ENCODE measurements at regions not wholly inside any gene's neighbourhood (a gene's known extent, or its start where the extent isn't known, plus 50 kb on each side); places are given as distances from the start of the nearest gene placed in this dataset.

GRCh38 chr3:6112546-6112945, 748.4 kb upstream of the GRM7 start:
- WGBS, 2 donors, result 39 to 41% methylated on average over 3 of the region's 3 CpGs
- DNase-seq (ENCODE audit: low spot score in 2 of 2), result no peak
- no peak for TF ChIP-seq CTCF (IDR thresholded peaks at IDR 0.05)
- TF ChIP-seq POLR2A (IDR thresholded peaks at IDR 0.05), result no peak
- no peak for TF ChIP-seq EP300 (IDR thresholded peaks at IDR 0.05)
- Histone ChIP-seq H3K27ac (no peak overlapping the region), H3K9me3 (no peaks in the 10 kb centered on the region), H3K27me3 (no peaks in the 10 kb centered on the region), H3K36me3 (no peaks in the 10 kb centered on the region), H3K4me1 (no peaks in the 10 kb centered on the region), H3K4me3 (no peak overlapping the region)

GRCh38 chr3:6113338-6113737, 747.6 kb upstream of the GRM7 start:
- WGBS, 2 donors, result 26 to 31% methylated on average over 2 of the region's 2 CpGs
- Histone ChIP-seq H3K36me3 (no peaks in the 10 kb centered on the region), H3K4me1 (no peaks in the 10 kb centered on the region), H3K9me3 (no peaks in the 10 kb centered on the region), H3K27me3 (no peaks in the 10 kb centered on the region), H3K27ac (no peak overlapping the region), H3K4me3 (no peak overlapping the region)
- no peak for DNase-seq (ENCODE audit: low spot score in 2 of 2)
- TF ChIP-seq EP300 (IDR thresholded peaks at IDR 0.05) (no peak), POLR2A (IDR thresholded peaks at IDR 0.05) (no peak), CTCF (IDR thresholded peaks at IDR 0.05) (no peak)

- WGBS, 2 donors, result 65 to 73% methylated on average over 3 of the region's 3 CpGs
- DNase-seq (ENCODE audit: low spot score in 2 of 2), result no peak
- Histone ChIP-seq H3K4me1 (no peaks in the 10 kb centered on the region), H3K9me3 (no peaks in the 10 kb centered on the region), H3K27me3 (no peaks in the 10 kb centered on the region), H3K36me3 (no peaks in the 10 kb centered on the region), H3K4me3 (no peak overlapping the region), H3K27ac (no peak overlapping the region)
- TF ChIP-seq EP300 (IDR thresholded peaks at IDR 0.05) (no peak), CTCF (IDR thresholded peaks at IDR 0.05) (no peak), POLR2A (IDR thresholded peaks at IDR 0.05) (no peak)
Measured at GRCh38 chr3:6119367-6119766, 741.5 kb upstream of the GRM7 start.

GRCh38 chr3:6120786-6121185, 740.1 kb upstream of the GRM7 start:
- Histone ChIP-seq H3K4me1 (no peaks in the 10 kb centered on the region), H3K36me3 (no peaks in the 10 kb centered on the region)
- TF ChIP-seq POLR2A (IDR thresholded peaks at IDR 0.05) (no peak), CTCF (IDR thresholded peaks at IDR 0.05) (no peak), EP300 (IDR thresholded peaks at IDR 0.05) (no peak)

GRCh38 chr3:6124875-6125274, 736.0 kb upstream of the GRM7 start:
- no peaks in the 10 kb centered on the region for H3K4me1 ChIP-seq
- WGBS, 2 donors, result 78 to 82% methylated on average over 5 of the region's 5 CpGs
- H3K27me3 ChIP-seq, result no peaks in the 10 kb centered on the region
- H3K36me3 ChIP-seq, result no peaks in the 10 kb centered on the region
- DNase-seq (ENCODE audit: low spot score in 2 of 2), result no peak
- no peak overlapping the region for H3K27ac ChIP-seq
- no peak overlapping the region for H3K4me3 ChIP-seq
- peaks cover 0 to 7% (median 0%) of the 10 kb centered on the region in 4 donors for H3K9me3 ChIP-seq
- no peak for TF ChIP-seq EP300 (IDR thresholded peaks at IDR 0.05)
- no peak for TF ChIP-seq POLR2A (IDR thresholded peaks at IDR 0.05)
- no peak for TF ChIP-seq CTCF (IDR thresholded peaks at IDR 0.05)

More at GRCh38 chr3:6120786-6121185, 740.1 kb upstream of the GRM7 start:
- Histone ChIP-seq H3K27ac (no peak overlapping the region), H3K27me3 (no peaks in the 10 kb centered on the region), H3K4me3 (no peak overlapping the region), H3K9me3 (no peaks in the 10 kb centered on the region)
- 38 to 46% methylated on average over 5 of the region's 5 CpGs for WGBS, 2 donors
- no peak for DNase-seq (ENCODE audit: low spot score in 2 of 2)
